Gastrocnemius medialis (tissue), 4 donors: ENCODE measurements at regions not wholly inside any gene's neighbourhood (a gene's known extent, or its start where the extent isn't known, plus 50 kb on each side); places are given as distances from the start of the nearest gene placed in this dataset.
A peak's percentile ranks its signal among the peaks of the same experiment; 100 is the strongest.

ENCODE experiments used
- ATAC-seq, 2 donors: fragments of 150-250 bp; one replicate each; pipeline ENCODE4 v1.9.1; 2016
- DNase-seq, 2 donors: peaks; one replicate each; pipeline ENCODE4 v3.0.0-alpha.2; 2019
- H3K27ac ChIP-seq, 4 donors: fragments of 200-600 bp; sonication (generic); 1 replicate in 1 of 4; 2 replicates in 3 of 4; pipeline ENCODE4 v1.5.1; 2016 to 2018; ENCODE audit warnings: mild to moderate bottlenecking in 2 of 4, moderate library complexity in 1 of 4
- H3K27me3 ChIP-seq, 3 donors: fragments of 200-600 bp; sonication (generic) in 2 of 3; 1 replicate in 1 of 3; 2 replicates in 2 of 3; pipeline versions ENCODE4 v1.5.1 to v1.6.0; 2016 to 2019; ENCODE audit warnings: mild to moderate bottlenecking in 1 of 3, moderate library complexity in 1 of 3
- H3K36me3 ChIP-seq, 2 donors: fragments of 200-600 bp; sonication (generic) in 1 of 2; one replicate each; pipeline ENCODE4 v1.5.1; 2017 to 2018
- H3K4me1 ChIP-seq, 2 donors: fragments of 200-600 bp; sonication (generic) in 1 of 2; one replicate each; pipeline ENCODE4 v1.5.1; 2016 to 2017; ENCODE audit warnings: mild to moderate bottlenecking in 2 of 2
- H3K4me3 ChIP-seq, 4 donors: fragments of 200-600 bp; sonication (generic) in 3 of 4; 1 replicate in 1 of 4; 2 replicates in 3 of 4; pipeline ENCODE4 v1.5.1; 2016 to 2019; ENCODE audit warnings: mild to moderate bottlenecking in 2 of 4
- H3K9me3 ChIP-seq, 3 donors: fragments of 200-600 bp; sonication (generic) in 2 of 3; 1 replicate in 1 of 3; 2 replicates in 2 of 3; pipeline ENCODE4 v1.5.1; 2016 to 2019
- POLR2A ChIP-seq, 2 donors: fragments of 450-650 bp; IDR thresholded peaks; one replicate each; pipeline ENCODE4 v1.6.1; 2017; ENCODE audit warnings: antibody characterized with exemption in 2 of 2, mild to moderate bottlenecking in 2 of 2, moderate library complexity in 2 of 2
- in situ Hi-C, 4 donors: fragments of 200-750 bp; cut with MboI; loops; one replicate each; pipeline versions ENCODE4 v1.15.0 to v1.8.0; 2017; ENCODE audit warnings: low sequenced_read_pairs in 4 of 4
- intact Hi-C: fragments of 100-400 bp; cut with DNase I; formaldehyde crosslinking; loops from one replicate; pipeline ENCODE4 v1.15.1; 2023; ENCODE audit warnings: low total_unique reads
- TF ChIP-seq, protein P1 (sequence below), 5 experiments: fragments of 450-650 bp in 3 of 5; fragments of 200-600 bp in 2 of 5; sonication (generic) in 2 of 5; IDR thresholded peaks in 4 of 5; conservative IDR thresholded peaks in 1 of 5; 1 replicate in 4 of 5; 2 replicates in 1 of 5; pipeline ENCODE4 v1.5.1; 2016 to 2019; ENCODE audit warnings: antibody characterized with exemption in 5 of 5, mild to moderate bottlenecking in 3 of 5, moderate library complexity in 3 of 5

DNA sequence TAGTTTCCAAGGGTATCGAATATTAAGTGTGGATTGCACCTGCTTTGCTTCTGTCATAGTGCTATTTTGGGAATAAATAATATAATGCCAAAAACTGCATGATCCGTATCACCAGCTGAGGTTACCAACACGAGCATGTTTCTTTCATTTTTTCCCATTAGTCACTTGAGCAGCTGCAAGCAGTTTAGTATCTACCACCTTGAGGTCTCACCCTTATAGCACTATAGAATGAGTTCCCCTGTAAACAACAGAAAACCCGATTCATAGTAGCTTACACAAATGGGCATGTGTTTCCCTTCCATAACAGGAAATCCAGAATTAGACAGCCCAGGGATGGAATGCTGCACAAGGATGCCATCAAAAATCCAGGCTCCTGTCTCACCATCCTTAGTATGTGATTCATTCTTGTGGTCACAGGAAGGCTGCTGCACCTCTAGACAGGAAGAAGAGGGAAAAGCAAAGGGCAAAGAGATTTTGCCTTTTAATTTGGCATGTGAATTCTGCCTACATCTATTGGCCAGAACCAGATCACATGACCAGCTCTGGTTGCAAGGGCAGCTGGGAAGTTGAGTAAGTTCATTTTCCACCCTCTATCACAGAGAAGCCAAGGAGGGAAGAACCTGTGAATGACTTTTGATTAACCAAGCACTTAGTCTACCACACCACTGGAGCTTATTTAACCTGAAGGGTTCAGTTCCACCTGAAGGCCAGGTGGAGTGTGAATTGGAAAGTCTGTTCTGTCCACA, 91.3 kb upstream of the SLC25A36 start:
- no peak for DNase-seq
- no peaks in the 10 kb centered on the region for H3K9me3 ChIP-seq
- no peak for TF ChIP-seq POLR2A (IDR thresholded peaks at IDR 0.05)
- TF ChIP-seq, protein P1, sequence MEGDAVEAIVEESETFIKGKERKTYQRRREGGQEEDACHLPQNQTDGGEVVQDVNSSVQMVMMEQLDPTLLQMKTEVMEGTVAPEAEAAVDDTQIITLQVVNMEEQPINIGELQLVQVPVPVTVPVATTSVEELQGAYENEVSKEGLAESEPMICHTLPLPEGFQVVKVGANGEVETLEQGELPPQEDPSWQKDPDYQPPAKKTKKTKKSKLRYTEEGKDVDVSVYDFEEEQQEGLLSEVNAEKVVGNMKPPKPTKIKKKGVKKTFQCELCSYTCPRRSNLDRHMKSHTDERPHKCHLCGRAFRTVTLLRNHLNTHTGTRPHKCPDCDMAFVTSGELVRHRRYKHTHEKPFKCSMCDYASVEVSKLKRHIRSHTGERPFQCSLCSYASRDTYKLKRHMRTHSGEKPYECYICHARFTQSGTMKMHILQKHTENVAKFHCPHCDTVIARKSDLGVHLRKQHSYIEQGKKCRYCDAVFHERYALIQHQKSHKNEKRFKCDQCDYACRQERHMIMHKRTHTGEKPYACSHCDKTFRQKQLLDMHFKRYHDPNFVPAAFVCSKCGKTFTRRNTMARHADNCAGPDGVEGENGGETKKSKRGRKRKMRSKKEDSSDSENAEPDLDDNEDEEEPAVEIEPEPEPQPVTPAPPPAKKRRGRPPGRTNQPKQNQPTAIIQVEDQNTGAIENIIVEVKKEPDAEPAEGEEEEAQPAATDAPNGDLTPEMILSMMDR (IDR thresholded peaks at IDR 0.05 in 4 of 5, conservative IDR thresholded peaks at IDR 0.05 in 1 of 5) = no peak
- H3K4me3 ChIP-seq = peak overlapping the region in 1 of 4 donors; percentile 12
- in situ Hi-C loops = loop anchor here in 3 of 4 donors (25.0 kb wide), 2 partner anchors 913 to 1413 kb away; partner anchors contain the start of gene CLSTN2 (in 3 of the 3)
- intact Hi-C loops = no loop called here
- no peak overlapping the region for H3K27ac ChIP-seq
- ATAC-seq = peak; percentile 42 to 53
- H3K4me1 ChIP-seq = peaks cover 11% of the 10 kb centered on the region in 2 donors
- H3K36me3 ChIP-seq = no peaks in the 10 kb centered on the region
- H3K27me3 ChIP-seq = no peaks in the 10 kb centered on the region

DNA sequence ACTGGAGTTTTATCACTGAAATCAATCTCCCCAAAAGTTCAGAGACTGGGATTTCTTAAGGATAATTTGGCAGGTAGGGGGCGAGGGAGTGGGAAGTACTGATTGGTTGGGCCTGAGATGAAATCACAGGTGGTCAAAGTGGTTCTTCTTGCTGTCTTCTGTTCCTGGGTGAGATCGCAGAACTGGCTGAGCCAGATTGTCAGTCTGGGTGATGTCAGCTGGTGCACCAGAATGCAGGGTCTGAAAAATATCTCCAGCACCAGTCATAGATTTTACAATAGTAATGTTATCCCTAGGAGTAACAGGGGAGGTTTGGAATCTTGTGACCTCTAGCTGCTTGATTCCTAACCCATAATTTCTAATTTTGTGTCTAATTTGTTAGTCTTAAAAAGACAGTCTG, 86.7 kb upstream of the SLC25A36 start:
- in situ Hi-C loops = loop anchor here in 3 of 4 donors (25.0 kb wide), 2 partner anchors 918 to 1418 kb away; partner anchors contain the start of gene CLSTN2 (in 3 of the 3)
- DNase-seq (no peak), ATAC-seq (no peak)
- intact Hi-C loops = no loop called here
- Histone ChIP-seq H3K4me1 (peaks cover 4 to 5% of the 10 kb centered on the region in 2 donors), H3K9me3 (no peaks in the 10 kb centered on the region), H3K27me3 (no peaks in the 10 kb centered on the region), H3K36me3 (no peaks in the 10 kb centered on the region), H3K27ac (no peak overlapping the region), H3K4me3 (no peak overlapping the region)
- no peak for TF ChIP-seq POLR2A (IDR thresholded peaks at IDR 0.05)
- TF ChIP-seq, protein P1 (IDR thresholded peaks at IDR 0.05 in 4 of 5, conservative IDR thresholded peaks at IDR 0.05 in 1 of 5) = no peak

GRCh38 chr3:140856905-140857304, 84.7 kb upstream of the SLC25A36 start:
- intact Hi-C loops (no loop called here), in situ Hi-C loops (loop anchor here in 3 of 4 donors (25.0 kb wide), 2 partner anchors 920 to 1420 kb away; partner anchors contain the start of gene CLSTN2 (in 3 of the 3))
- H3K27me3 ChIP-seq = no peaks in the 10 kb centered on the region
- no peak overlapping the region for H3K27ac ChIP-seq
- TF ChIP-seq, protein P1 (IDR thresholded peaks at IDR 0.05 in 4 of 5, conservative IDR thresholded peaks at IDR 0.05 in 1 of 5) = no peak
- TF ChIP-seq POLR2A (IDR thresholded peaks at IDR 0.05) = no peak
- ATAC-seq (no peak), DNase-seq (no peak)
- no peaks in the 10 kb centered on the region for H3K9me3 ChIP-seq
- no peaks in the 10 kb centered on the region for H3K4me1 ChIP-seq
- no peaks in the 10 kb centered on the region for H3K36me3 ChIP-seq
- no peak overlapping the region for H3K4me3 ChIP-seq

GRCh38 chr3:140857993-140858392, 83.6 kb upstream of the SLC25A36 start:
- in situ Hi-C loops = loop anchor here in 3 of 4 donors (25.0 kb wide), 2 partner anchors 921 to 1421 kb away; partner anchors contain the start of gene CLSTN2 (in 3 of the 3)

More at GRCh38 chr3:140857993-140858392, 83.6 kb upstream of the SLC25A36 start:
- H3K9me3 ChIP-seq = no peaks in the 10 kb centered on the region
- ATAC-seq = no peak
- no peaks in the 10 kb centered on the region for H3K4me1 ChIP-seq
- no peak overlapping the region for H3K27ac ChIP-seq
- no peak for DNase-seq
- no peaks in the 10 kb centered on the region for H3K27me3 ChIP-seq
- intact Hi-C loops = no loop called here
- H3K4me3 ChIP-seq = no peak overlapping the region
- H3K36me3 ChIP-seq = no peaks in the 10 kb centered on the region
- TF ChIP-seq POLR2A (IDR thresholded peaks at IDR 0.05) = no peak
- TF ChIP-seq, protein P1 (IDR thresholded peaks at IDR 0.05 in 4 of 5, conservative IDR thresholded peaks at IDR 0.05 in 1 of 5) = no peak
